ENCODE measurements at regions not wholly inside any gene's neighbourhood (a gene's known extent, or its start where the extent isn't known, plus 50 kb on each side); places are given as distances from the start of the nearest gene placed in this dataset.

DNA sequence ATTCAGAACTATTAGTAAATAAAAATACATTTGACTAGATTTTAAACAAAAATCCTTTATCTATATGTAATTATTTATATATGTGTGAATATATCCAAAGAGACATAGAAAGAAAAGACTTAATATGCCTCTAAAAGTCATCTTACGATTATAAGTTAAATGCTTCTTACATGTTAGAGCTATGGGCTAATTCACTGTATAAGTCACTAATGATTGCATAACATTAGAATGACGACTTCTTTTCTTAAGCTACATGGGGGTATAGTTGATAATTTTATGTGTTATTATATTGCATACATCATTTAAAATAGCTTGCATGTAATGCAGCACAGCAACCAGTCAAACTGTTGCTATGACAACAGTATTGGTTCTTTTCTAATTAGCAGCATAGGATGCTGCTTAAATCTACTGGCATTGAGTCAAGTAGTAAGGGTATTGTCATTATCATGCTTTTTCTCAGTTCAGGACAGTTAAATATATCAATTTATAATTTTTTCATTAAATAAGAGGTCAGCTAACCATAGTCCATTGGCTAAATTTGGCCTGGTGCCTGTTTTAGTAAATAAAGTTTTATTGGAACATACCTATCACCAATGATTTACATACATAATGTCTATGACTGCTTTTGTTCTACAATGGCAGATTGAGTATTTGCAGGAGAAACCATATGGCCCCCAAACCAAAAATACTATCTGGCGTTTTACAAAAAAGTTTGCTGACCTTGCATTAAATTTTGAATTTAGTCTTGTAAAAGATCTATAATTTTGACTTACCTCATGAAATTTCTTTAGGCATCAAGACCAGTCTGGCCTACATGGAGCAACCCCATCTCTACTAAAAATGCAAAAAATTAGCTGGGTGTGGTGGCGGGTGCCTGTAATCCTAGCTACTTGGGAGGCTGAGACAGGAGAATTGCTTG, 207.7 kb upstream of the ZSWIM2 start:
- TF ChIP-seq POLR2A (IDR thresholded peaks at IDR 0.05): no peak
- TF ChIP-seq, protein P1, sequence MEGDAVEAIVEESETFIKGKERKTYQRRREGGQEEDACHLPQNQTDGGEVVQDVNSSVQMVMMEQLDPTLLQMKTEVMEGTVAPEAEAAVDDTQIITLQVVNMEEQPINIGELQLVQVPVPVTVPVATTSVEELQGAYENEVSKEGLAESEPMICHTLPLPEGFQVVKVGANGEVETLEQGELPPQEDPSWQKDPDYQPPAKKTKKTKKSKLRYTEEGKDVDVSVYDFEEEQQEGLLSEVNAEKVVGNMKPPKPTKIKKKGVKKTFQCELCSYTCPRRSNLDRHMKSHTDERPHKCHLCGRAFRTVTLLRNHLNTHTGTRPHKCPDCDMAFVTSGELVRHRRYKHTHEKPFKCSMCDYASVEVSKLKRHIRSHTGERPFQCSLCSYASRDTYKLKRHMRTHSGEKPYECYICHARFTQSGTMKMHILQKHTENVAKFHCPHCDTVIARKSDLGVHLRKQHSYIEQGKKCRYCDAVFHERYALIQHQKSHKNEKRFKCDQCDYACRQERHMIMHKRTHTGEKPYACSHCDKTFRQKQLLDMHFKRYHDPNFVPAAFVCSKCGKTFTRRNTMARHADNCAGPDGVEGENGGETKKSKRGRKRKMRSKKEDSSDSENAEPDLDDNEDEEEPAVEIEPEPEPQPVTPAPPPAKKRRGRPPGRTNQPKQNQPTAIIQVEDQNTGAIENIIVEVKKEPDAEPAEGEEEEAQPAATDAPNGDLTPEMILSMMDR (IDR thresholded peaks at IDR 0.05): no peak
